Neuronal stem cell (in vitro differentiated cells): ENCODE measurements at regions not wholly inside any gene's neighbourhood (a gene's known extent, or its start where the extent isn't known, plus 50 kb on each side); places are given as distances from the start of the nearest gene placed in this dataset.

ENCODE experiments used
- DNase-seq: peaks from one replicate; pipeline ENCODE4 v3.0.0-alpha.2; 2013; ENCODE audit warnings: low spot score
- H2AFZ ChIP-seq: one replicate; pipeline ENCODE4 v1.6.1; 2013; ENCODE audit warnings: mild to moderate bottlenecking, low read length, inconsistent platforms
- H2AK5ac ChIP-seq: 2 replicates; pipeline ENCODE4 v1.6.1; 2013; ENCODE audit warnings: low read depth, mild to moderate bottlenecking, inconsistent platforms, low read length, moderate library complexity, mixed read lengths
- H2BK120ac ChIP-seq: 2 replicates; pipeline ENCODE4 v1.6.1; 2013; ENCODE audit warnings: low read depth, mild to moderate bottlenecking, inconsistent platforms, low read length, moderate library complexity, mixed read lengths
- H2BK12ac ChIP-seq: one replicate; pipeline ENCODE4 v1.6.1; 2013; ENCODE audit warnings: low read length, inconsistent platforms
- H2BK15ac ChIP-seq: 2 replicates; pipeline ENCODE4 v1.6.1; 2013; ENCODE audit warnings: mild to moderate bottlenecking, low read length, inconsistent platforms, mixed read lengths
- H2BK5ac ChIP-seq: one replicate; pipeline ENCODE4 v1.6.1; 2013; ENCODE audit warnings: inconsistent platforms, mild to moderate bottlenecking, low read length, moderate library complexity
- H3K14ac ChIP-seq: one replicate; pipeline ENCODE4 v1.6.1; 2013; ENCODE audit warnings: low read length, inconsistent platforms
- H3K18ac ChIP-seq: 2 replicates; pipeline ENCODE4 v1.6.1; 2013; ENCODE audit warnings: low read length, inconsistent platforms
- H3K23ac ChIP-seq: 2 replicates; pipeline ENCODE4 v1.6.1; 2013; ENCODE audit warnings: low read depth, mild to moderate bottlenecking, mixed read lengths, low read length, inconsistent platforms; ENCODE audit not compliant: poor library complexity
- H3K27ac ChIP-seq: replicated peaks from 3 replicates; pipeline ENCODE4 v1.5.1; 2013; ENCODE audit warnings: low read length, inconsistent platforms
- H3K27me3 ChIP-seq, 3 experiments: 2 replicates each; pipeline ENCODE4 v1.6.1; 2013; ENCODE audit warnings: low read length in 3 of 3, mild to moderate bottlenecking in 2 of 3, inconsistent platforms in 1 of 3, low read depth in 1 of 3, mixed read lengths in 1 of 3, moderate library complexity in 1 of 3; ENCODE audit not compliant: control insufficient read depth in 3 of 3, insufficient read depth in 3 of 3
- H3K36me3 ChIP-seq, 2 donors: replicated peaks in 1 of 2; 2 replicates each; pipeline ENCODE4 v1.6.1; 2013; ENCODE audit warnings: low read length in 2 of 2; ENCODE audit not compliant: control insufficient read depth in 2 of 2, insufficient read depth in 2 of 2
- H3K4ac ChIP-seq: 2 replicates; pipeline ENCODE4 v1.6.1; 2013; ENCODE audit warnings: inconsistent platforms, mild to moderate bottlenecking, low read length, moderate library complexity
- H3K4me1 ChIP-seq, 2 donors: 1 replicate in 1 of 2; 2 replicates in 1 of 2; pipeline ENCODE4 v1.6.1; 2013; ENCODE audit warnings: low read length in 2 of 2, low read depth in 1 of 2; ENCODE audit not compliant: control insufficient read depth in 2 of 2, insufficient read depth in 1 of 2
- H3K4me2 ChIP-seq: one replicate; pipeline ENCODE4 v1.6.1; 2013; ENCODE audit warnings: mild to moderate bottlenecking, low read length, inconsistent platforms; ENCODE audit not compliant: insufficient read depth, poor library complexity, severe bottlenecking
- H3K4me3 ChIP-seq, 2 donors: 2 replicates each; pipeline ENCODE4 v1.5.1; 2013; ENCODE audit warnings: low read length in 2 of 2, mild to moderate bottlenecking in 2 of 2, inconsistent platforms in 1 of 2, moderate library complexity in 1 of 2
- H3K79me1 ChIP-seq: one replicate; pipeline ENCODE4 v1.6.1; 2013; ENCODE audit warnings: low read depth, mild to moderate bottlenecking, inconsistent platforms, low read length, moderate library complexity
- H3K9ac ChIP-seq: one replicate; pipeline ENCODE4 v1.6.1; 2013; ENCODE audit warnings: mild to moderate bottlenecking, low read depth, low read length, inconsistent platforms; ENCODE audit not compliant: poor library complexity
- H3K9me3 ChIP-seq, 2 donors: replicated peaks in 1 of 2; 2 replicates each; pipeline versions ENCODE3 to v1.6.1; 2013; ENCODE audit warnings: low read length in 2 of 2, mild to moderate bottlenecking in 2 of 2, inconsistent platforms in 1 of 2, low read depth in 1 of 2, mixed read lengths in 1 of 2, moderate library complexity in 1 of 2; ENCODE audit not compliant: control insufficient read depth in 2 of 2, insufficient read depth in 1 of 2
- H4K8ac ChIP-seq: one replicate; pipeline ENCODE4 v1.6.1; 2013; ENCODE audit warnings: low read depth, mild to moderate bottlenecking, inconsistent platforms, low read length, moderate library complexity
- H4K91ac ChIP-seq: one replicate; pipeline ENCODE4 v1.6.1; 2013; ENCODE audit warnings: low read length, low read depth, mild to moderate bottlenecking, inconsistent platforms; ENCODE audit not compliant: poor library complexity
- WGBS, 2 donors: extraction: QIAGEN DNeasy Blood & Tissue Kit; methylation state at CpG; one replicate each; pipeline ENCODE4 v1.1.7; 2013; ENCODE audit warnings: missing lambda C conversion rate in 2 of 2, mixed read lengths in 1 of 2; ENCODE audit not compliant: insufficient read length in 2 of 2, insufficient replicate concordance in 1 of 2; ENCODE audit errors: extremely low coverage in 2 of 2; 5-methylcytosine and 5-hydroxymethylcytosine counted together

GRCh38 chr21:35323947-35324346, 274.8 kb upstream of the RUNX1 start:
- H3K4me1 ChIP-seq = no peaks in the 10 kb centered on the region
- H3K27me3 ChIP-seq = no peaks in the 10 kb centered on the region
- H3K4me2 ChIP-seq = no peak overlapping the region
- no peak overlapping the region for H3K9ac ChIP-seq
- H2BK5ac ChIP-seq = no peak overlapping the region
- H2BK15ac ChIP-seq = no peak overlapping the region
- no peak overlapping the region for H2BK120ac ChIP-seq
- no peaks in the 10 kb centered on the region for H3K36me3 ChIP-seq
- H3K4ac ChIP-seq = no peak overlapping the region
- no peaks in the 10 kb centered on the region for H3K79me1 ChIP-seq
- no peak overlapping the region for H3K14ac ChIP-seq
- DNase-seq = no peak
- WGBS, 2 donors = no CpG with 5 or more reads among the region's 9 CpGs
- no peak overlapping the region for H2BK12ac ChIP-seq
- H3K18ac ChIP-seq = no peak overlapping the region
- no peaks in the 10 kb centered on the region for H3K9me3 ChIP-seq
- H4K8ac ChIP-seq = no peak overlapping the region
- H2AK5ac ChIP-seq = no peak overlapping the region
- no peak overlapping the region for H3K4me3 ChIP-seq
- H4K91ac ChIP-seq = no peak overlapping the region
- no peak overlapping the region for H2AFZ ChIP-seq
- H3K27ac ChIP-seq = no peak overlapping the region
- H3K23ac ChIP-seq = no peak overlapping the region

GRCh38 chr21:35321322-35322200, 272.5 kb upstream of the RUNX1 start:
- no peak overlapping the region for H2BK12ac ChIP-seq
- H3K4me3 ChIP-seq = no peak overlapping the region
- no peaks in the 10 kb centered on the region for H3K4me1 ChIP-seq
- H2AK5ac ChIP-seq = no peak overlapping the region
- H3K9me3 ChIP-seq = no peaks in the 10 kb centered on the region
- H3K36me3 ChIP-seq = no peaks in the 10 kb centered on the region
- no peak overlapping the region for H3K18ac ChIP-seq
- no peaks in the 10 kb centered on the region for H3K79me1 ChIP-seq
- no peak overlapping the region for H3K27ac ChIP-seq
- no peak overlapping the region for H2BK15ac ChIP-seq
- H3K4ac ChIP-seq = no peak overlapping the region
- H2AFZ ChIP-seq = no peak overlapping the region
- H3K4me2 ChIP-seq = no peak overlapping the region
- no peak for DNase-seq
- no peaks in the 10 kb centered on the region for H3K27me3 ChIP-seq
- no peak overlapping the region for H3K23ac ChIP-seq
- H3K14ac ChIP-seq = no peak overlapping the region
- no peak overlapping the region for H4K91ac ChIP-seq
- no CpG with 5 or more reads among the region's 8 CpGs for WGBS, 2 donors
- no peak overlapping the region for H2BK5ac ChIP-seq
- H2BK120ac ChIP-seq = no peak overlapping the region
- no peak overlapping the region for H3K9ac ChIP-seq
- H4K8ac ChIP-seq = no peak overlapping the region

- no peak overlapping the region for H3K23ac ChIP-seq
- no peak overlapping the region for H3K27ac ChIP-seq
- H3K4me3 ChIP-seq = no peak overlapping the region
- H3K4me2 ChIP-seq = no peak overlapping the region
- H3K79me1 ChIP-seq = no peaks in the 10 kb centered on the region
- no peak overlapping the region for H3K4ac ChIP-seq
- no peak for DNase-seq
- H2BK15ac ChIP-seq = no peak overlapping the region
- WGBS, 2 donors = no CpG with 5 or more reads among the region's 11 CpGs
- H3K9me3 ChIP-seq = no peaks in the 10 kb centered on the region
- no peak overlapping the region for H4K8ac ChIP-seq
- no peak overlapping the region for H2BK120ac ChIP-seq
- no peak overlapping the region for H3K18ac ChIP-seq
- H2BK12ac ChIP-seq = no peak overlapping the region
- H3K27me3 ChIP-seq = no peaks in the 10 kb centered on the region
- H4K91ac ChIP-seq = no peak overlapping the region
- no peaks in the 10 kb centered on the region for H3K4me1 ChIP-seq
- H2AFZ ChIP-seq = no peak overlapping the region
- no peak overlapping the region for H3K14ac ChIP-seq
- H3K9ac ChIP-seq = no peak overlapping the region
- no peaks in the 10 kb centered on the region for H3K36me3 ChIP-seq
- no peak overlapping the region for H2BK5ac ChIP-seq
- H2AK5ac ChIP-seq = no peak overlapping the region
These were observed 270.7 kb upstream of the RUNX1 start for GRCh38 chr21:35319684-35320283.

- no peak for DNase-seq
- H3K4ac ChIP-seq = no peak overlapping the region
- no peak overlapping the region for H3K4me2 ChIP-seq
- H3K9me3 ChIP-seq = no peaks in the 10 kb centered on the region
- no peak overlapping the region for H2BK5ac ChIP-seq
- no peak overlapping the region for H2AFZ ChIP-seq
- H3K14ac ChIP-seq = no peak overlapping the region
- H3K9ac ChIP-seq = no peak overlapping the region
- H2BK15ac ChIP-seq = no peak overlapping the region
- no CpG with 5 or more reads among the region's 4 CpGs for WGBS, 2 donors
- H3K36me3 ChIP-seq = no peaks in the 10 kb centered on the region
- no peak overlapping the region for H3K4me3 ChIP-seq
- H3K27me3 ChIP-seq = no peaks in the 10 kb centered on the region
- H3K23ac ChIP-seq = no peak overlapping the region
- H3K4me1 ChIP-seq = no peaks in the 10 kb centered on the region
- H2AK5ac ChIP-seq = no peak overlapping the region
- H2BK120ac ChIP-seq = no peak overlapping the region
- H3K18ac ChIP-seq = no peak overlapping the region
- H4K8ac ChIP-seq = no peak overlapping the region
- no peaks in the 10 kb centered on the region for H3K79me1 ChIP-seq
- H2BK12ac ChIP-seq = no peak overlapping the region
- H4K91ac ChIP-seq = no peak overlapping the region
- no peak overlapping the region for H3K27ac ChIP-seq
These were observed 267.8 kb upstream of the RUNX1 start for GRCh38 chr21:35316933-35317332.
